HCT116 (cell line): ENCODE measurements at regions not wholly inside any gene's neighbourhood (a gene's known extent, or its start where the extent isn't known, plus 50 kb on each side); places are given as distances from the start of the nearest gene placed in this dataset.

ENCODE experiments used
- ATAC-seq: fragments of 200-7000 bp; cut with Tn5 transposase; 2 replicates; pipeline ENCODE4 v1.9.1; 2020; ENCODE audit warnings: mild to moderate bottlenecking, moderate library complexity
- BruUV-seq: library from RNA; stranded (reverse); fragments of 400-500 nt; replicated peaks from 2 replicates; lab custom pipeline; 2021; lab: Mats Ljungman, UMichigan
- CTCF ChIA-PET: fragments of 300-600 bp; sonication (Branson Sonifier 250); formaldehyde crosslinking; loops from one replicate; lab custom pipeline; 2021; ENCODE audit warnings: antibody characterized with exemption; lab: Charles Lee
- POLR2A ChIA-PET: fragments of 300-600, 350-600 bp; sonication (Branson Sonifier 250); formaldehyde crosslinking; loops from one replicate; lab custom pipeline; 2021; ENCODE audit warnings: antibody characterized with exemption; lab: Charles Lee
- RAD21 ChIA-PET, 2 experiments: fragments of 300-600 bp; sonication (Branson Sonifier 250); formaldehyde crosslinking; loops; one replicate each; lab custom pipeline; 2023; ENCODE audit warnings: low total read pairs in 2 of 2; ENCODE audit not compliant: uncharacterized antibody in 2 of 2, unreplicated experiment in 2 of 2, low non-redundant PET in 1 of 2; lab: Charles Lee
- DNase-seq: peaks from one replicate; pipeline ENCODE4 v3.0.0-alpha.2; 2010; ENCODE audit warnings: low read depth, low spot score
- H2AFZ ChIP-seq: fragments of 200-600 bp; shearing (Covaris generic), sonication (generic); 2 replicates; pipeline ENCODE4 v1.6.1; 2017; ENCODE audit warnings: low read depth, mixed run types, mixed read lengths, antibody characterized with exemption, low read length; ENCODE audit not compliant: poor library complexity, severe bottlenecking
- H3K27ac ChIP-seq: 2 replicates; pipeline ENCODE4 v1.5.1; 2012; ENCODE audit warnings: low read depth, low read length
- H3K27me3 ChIP-seq: fragments of 200-600 bp; sonication (generic); 2 replicates; pipeline ENCODE4 v1.6.1; 2016; ENCODE audit warnings: mixed run types, low read length, mixed read lengths; ENCODE audit not compliant: insufficient read depth
- H3K36me3 ChIP-seq, 2 experiments: fragments of 200-500 bp in 1 of 2; fragments of 200-600 bp in 1 of 2; sonication (Bioruptor generic) in 1 of 2; sonication (generic) in 1 of 2; 2 replicates each; pipeline versions ENCODE4 v1.5.1 to v1.6.1; 2014 to 2016; ENCODE audit warnings: low read length in 2 of 2, inconsistent platforms in 1 of 2, mixed read lengths in 1 of 2, mixed run types in 1 of 2; ENCODE audit not compliant: insufficient read depth in 2 of 2, control insufficient read depth in 1 of 2
- H3K4me1 ChIP-seq, 2 experiments: fragments of 200-600 bp in 1 of 2; sonication (generic) in 1 of 2; 2 replicates each; pipeline versions ENCODE4 v1.5.1 to v1.6.1; 2012 to 2017; ENCODE audit warnings: low read length in 2 of 2, inconsistent platforms in 1 of 2, mild to moderate bottlenecking in 1 of 2, mixed read lengths in 1 of 2, mixed run types in 1 of 2, moderate library complexity in 1 of 2; ENCODE audit not compliant: insufficient read depth in 2 of 2, control insufficient read depth in 1 of 2
- H3K4me2 ChIP-seq: fragments of 200-600 bp; sonication (generic); 2 replicates; pipeline ENCODE4 v1.6.1; 2017; ENCODE audit warnings: mixed run types, low read length, mixed read lengths
- H3K4me3 ChIP-seq, 2 experiments: fragments of 200-600 bp in 1 of 2; sonication (generic) in 1 of 2; replicated peaks in 1 of 2; 2 replicates each; pipeline ENCODE4 v1.5.1; 2011 to 2016; ENCODE audit warnings: low read length in 2 of 2, control low read depth in 1 of 2, low read depth in 1 of 2, mild to moderate bottlenecking in 1 of 2, mixed read lengths in 1 of 2, mixed run types in 1 of 2
- H3K79me2 ChIP-seq: fragments of 200-600 bp; sonication (generic); 2 replicates; pipeline ENCODE4 v1.6.1; 2017; ENCODE audit warnings: mild to moderate bottlenecking, mixed run types, low read length, moderate library complexity, mixed read lengths; ENCODE audit not compliant: insufficient read depth
- H3K9ac ChIP-seq: fragments of 200-600 bp; sonication (generic); 2 replicates; pipeline ENCODE4 v1.6.1; 2016; ENCODE audit warnings: low read length, mixed read lengths
- H3K9me2 ChIP-seq: fragments of 200-600 bp; sonication (generic), shearing (Covaris generic); 2 replicates; pipeline ENCODE4 v1.6.1; 2017; ENCODE audit warnings: mixed run types, mild to moderate bottlenecking, moderate library complexity; ENCODE audit not compliant: insufficient read depth
- H3K9me3 ChIP-seq, 2 experiments: fragments of 200-500 bp in 1 of 2; fragments of 200-600 bp in 1 of 2; sonication (Bioruptor generic) in 1 of 2; sonication (generic) in 1 of 2; 2 replicates each; pipeline ENCODE4 v1.6.1; 2014 to 2017; ENCODE audit warnings: low read length in 2 of 2, mixed read lengths in 2 of 2, inconsistent platforms in 1 of 2, low read depth in 1 of 2, mild to moderate bottlenecking in 1 of 2, mixed run types in 1 of 2, moderate library complexity in 1 of 2; ENCODE audit not compliant: control insufficient read depth in 1 of 2, insufficient read depth in 1 of 2
- H4K20me1 ChIP-seq: fragments of 200-600 bp; sonication (generic), shearing (Covaris generic); 2 replicates; pipeline ENCODE4 v1.6.1; 2017; ENCODE audit warnings: mixed run types, mild to moderate bottlenecking, moderate library complexity; ENCODE audit not compliant: insufficient read depth
- CEBPB ChIP-seq: IDR thresholded peaks from 2 replicates; pipeline ENCODE4 v1.6.1; 2012; ENCODE audit warnings: low read depth
- EZH2 ChIP-seq: fragments of 200-600 bp; sonication (generic); IDR thresholded peaks from 2 replicates; pipeline ENCODE4 v1.6.1; 2017; ENCODE audit warnings: antibody characterized with exemption, mixed run types
- EZH2phosphoT487 ChIP-seq: fragments of 200-600 bp; IDR thresholded peaks from 2 replicates; pipeline ENCODE4 v1.6.1; 2018; ENCODE audit warnings: antibody characterized with exemption, borderline replicate concordance
- POLR2A ChIP-seq: IDR thresholded peaks from 2 replicates; pipeline ENCODE4 v1.7.0; 2011; ENCODE audit warnings: borderline replicate concordance; ENCODE audit not compliant: insufficient read depth, insufficient read length; ENCODE audit errors: extremely low read depth
- POLR2AphosphoS5 ChIP-seq: IDR thresholded peaks from 2 replicates; pipeline ENCODE4 v1.6.1; 2011; ENCODE audit warnings: mild to moderate bottlenecking, low read depth, low read length, moderate library complexity
- RAD21 ChIP-seq: IDR thresholded peaks from 2 replicates; pipeline ENCODE4 v1.6.1; 2012; ENCODE audit warnings: low read depth, mild to moderate bottlenecking
- SRF ChIP-seq: IDR thresholded peaks from 2 replicates; pipeline ENCODE4 v1.6.1; 2012; ENCODE audit warnings: low read depth
- ZNF274 ChIP-seq: fragments of 200-500 bp; sonication (Bioruptor generic); IDR thresholded peaks from 2 replicates; pipeline ENCODE4 v1.6.1; 2014; ENCODE audit warnings: mild to moderate bottlenecking, low read depth, low read length, inconsistent platforms
- intact Hi-C: fragments of 100-400 bp; cut with micrococcal nuclease; formaldehyde crosslinking; loops from 2 replicates; pipeline ENCODE4 v1.10.0; 2022
- TF ChIP-seq, protein P1 (sequence below): IDR thresholded peaks from 2 replicates; pipeline ENCODE4 v1.6.1; 2011; ENCODE audit warnings: mild to moderate bottlenecking, low read length, moderate library complexity; ENCODE audit not compliant: insufficient replicate concordance; ENCODE audit errors: extremely low read depth
- TF ChIP-seq, protein P2 (sequence below): IDR thresholded peaks from 2 replicates; pipeline ENCODE4 v1.6.1; 2012
- TF ChIP-seq, protein P3 (sequence below): IDR thresholded peaks from 2 replicates; pipeline ENCODE4 v1.6.1; 2012; ENCODE audit warnings: low read depth

DNA sequence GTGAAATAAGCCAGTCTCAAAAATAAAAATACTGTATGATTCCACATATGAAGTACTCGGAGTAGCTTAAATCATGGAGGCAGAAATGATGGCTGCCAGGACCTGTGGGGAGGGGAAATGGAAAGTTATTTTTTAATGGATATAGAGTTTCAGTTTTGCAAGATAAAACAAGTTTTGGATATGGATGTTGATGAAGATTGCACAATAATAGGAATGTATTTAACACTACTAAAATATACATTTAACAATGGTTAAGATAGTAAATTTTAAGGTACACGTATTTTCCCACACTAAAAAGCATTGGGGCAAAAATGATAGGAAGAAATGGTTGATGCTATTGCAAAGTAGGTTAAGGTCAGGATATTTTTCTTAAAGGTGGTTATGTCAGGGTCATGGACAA is 1058.9 kb upstream of the MAP3K7 start:
- Histone ChIP-seq H2AFZ (no peak overlapping the region), H3K4me2 (no peak overlapping the region), H3K36me3 (no peaks in the 10 kb centered on the region), H3K9ac (no peak overlapping the region), H3K9me2 (no peaks in the 10 kb centered on the region), H3K27ac (no peak overlapping the region), H3K4me3 (no peak overlapping the region), H3K4me1 (no peaks in the 10 kb centered on the region), H3K79me2 (no peaks in the 10 kb centered on the region), H3K9me3 (peaks cover 3 to 8% of the 10 kb centered on the region in 2 experiments; a peak in 1 of 4 replicates), H4K20me1 (no peaks in the 10 kb centered on the region), H3K27me3 (no peaks in the 10 kb centered on the region)
- BruUV-seq, result no TSS peak
- ChIA-PET RAD21 (no interaction called here), POLR2A (no interaction called here), CTCF (no interaction called here)
- intact Hi-C loops, result no loop called here
- ATAC-seq (no peak), DNase-seq (no peak)
- no peak for TF ChIP-seq POLR2AphosphoS5
- TF ChIP-seq POLR2A, result no peak
- no peak for TF ChIP-seq RAD21
- no peak for TF ChIP-seq EZH2
- TF ChIP-seq EZH2phosphoT487, result no peak
- TF ChIP-seq, protein P1, sequence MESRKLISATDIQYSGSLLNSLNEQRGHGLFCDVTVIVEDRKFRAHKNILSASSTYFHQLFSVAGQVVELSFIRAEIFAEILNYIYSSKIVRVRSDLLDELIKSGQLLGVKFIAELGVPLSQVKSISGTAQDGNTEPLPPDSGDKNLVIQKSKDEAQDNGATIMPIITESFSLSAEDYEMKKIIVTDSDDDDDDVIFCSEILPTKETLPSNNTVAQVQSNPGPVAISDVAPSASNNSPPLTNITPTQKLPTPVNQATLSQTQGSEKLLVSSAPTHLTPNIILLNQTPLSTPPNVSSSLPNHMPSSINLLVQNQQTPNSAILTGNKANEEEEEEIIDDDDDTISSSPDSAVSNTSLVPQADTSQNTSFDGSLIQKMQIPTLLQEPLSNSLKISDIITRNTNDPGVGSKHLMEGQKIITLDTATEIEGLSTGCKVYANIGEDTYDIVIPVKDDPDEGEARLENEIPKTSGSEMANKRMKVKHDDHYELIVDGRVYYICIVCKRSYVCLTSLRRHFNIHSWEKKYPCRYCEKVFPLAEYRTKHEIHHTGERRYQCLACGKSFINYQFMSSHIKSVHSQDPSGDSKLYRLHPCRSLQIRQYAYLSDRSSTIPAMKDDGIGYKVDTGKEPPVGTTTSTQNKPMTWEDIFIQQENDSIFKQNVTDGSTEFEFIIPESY, result no peak
- TF ChIP-seq ZNF274, result no peak
- TF ChIP-seq CEBPB, result no peak
- TF ChIP-seq, protein P2, sequence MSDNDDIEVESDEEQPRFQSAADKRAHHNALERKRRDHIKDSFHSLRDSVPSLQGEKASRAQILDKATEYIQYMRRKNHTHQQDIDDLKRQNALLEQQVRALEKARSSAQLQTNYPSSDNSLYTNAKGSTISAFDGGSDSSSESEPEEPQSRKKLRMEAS, result no peak
- no peak for TF ChIP-seq SRF
- TF ChIP-seq, protein P3, sequence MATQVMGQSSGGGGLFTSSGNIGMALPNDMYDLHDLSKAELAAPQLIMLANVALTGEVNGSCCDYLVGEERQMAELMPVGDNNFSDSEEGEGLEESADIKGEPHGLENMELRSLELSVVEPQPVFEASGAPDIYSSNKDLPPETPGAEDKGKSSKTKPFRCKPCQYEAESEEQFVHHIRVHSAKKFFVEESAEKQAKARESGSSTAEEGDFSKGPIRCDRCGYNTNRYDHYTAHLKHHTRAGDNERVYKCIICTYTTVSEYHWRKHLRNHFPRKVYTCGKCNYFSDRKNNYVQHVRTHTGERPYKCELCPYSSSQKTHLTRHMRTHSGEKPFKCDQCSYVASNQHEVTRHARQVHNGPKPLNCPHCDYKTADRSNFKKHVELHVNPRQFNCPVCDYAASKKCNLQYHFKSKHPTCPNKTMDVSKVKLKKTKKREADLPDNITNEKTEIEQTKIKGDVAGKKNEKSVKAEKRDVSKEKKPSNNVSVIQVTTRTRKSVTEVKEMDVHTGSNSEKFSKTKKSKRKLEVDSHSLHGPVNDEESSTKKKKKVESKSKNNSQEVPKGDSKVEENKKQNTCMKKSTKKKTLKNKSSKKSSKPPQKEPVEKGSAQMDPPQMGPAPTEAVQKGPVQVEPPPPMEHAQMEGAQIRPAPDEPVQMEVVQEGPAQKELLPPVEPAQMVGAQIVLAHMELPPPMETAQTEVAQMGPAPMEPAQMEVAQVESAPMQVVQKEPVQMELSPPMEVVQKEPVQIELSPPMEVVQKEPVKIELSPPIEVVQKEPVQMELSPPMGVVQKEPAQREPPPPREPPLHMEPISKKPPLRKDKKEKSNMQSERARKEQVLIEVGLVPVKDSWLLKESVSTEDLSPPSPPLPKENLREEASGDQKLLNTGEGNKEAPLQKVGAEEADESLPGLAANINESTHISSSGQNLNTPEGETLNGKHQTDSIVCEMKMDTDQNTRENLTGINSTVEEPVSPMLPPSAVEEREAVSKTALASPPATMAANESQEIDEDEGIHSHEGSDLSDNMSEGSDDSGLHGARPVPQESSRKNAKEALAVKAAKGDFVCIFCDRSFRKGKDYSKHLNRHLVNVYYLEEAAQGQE, result no peak
